ENCODE measurements at regions not wholly inside any gene's neighbourhood (a gene's known extent, or its start where the extent isn't known, plus 50 kb on each side); places are given as distances from the start of the nearest gene placed in this dataset.
A peak's percentile ranks its signal among the peaks of the same experiment; 100 is the strongest.

DNA sequence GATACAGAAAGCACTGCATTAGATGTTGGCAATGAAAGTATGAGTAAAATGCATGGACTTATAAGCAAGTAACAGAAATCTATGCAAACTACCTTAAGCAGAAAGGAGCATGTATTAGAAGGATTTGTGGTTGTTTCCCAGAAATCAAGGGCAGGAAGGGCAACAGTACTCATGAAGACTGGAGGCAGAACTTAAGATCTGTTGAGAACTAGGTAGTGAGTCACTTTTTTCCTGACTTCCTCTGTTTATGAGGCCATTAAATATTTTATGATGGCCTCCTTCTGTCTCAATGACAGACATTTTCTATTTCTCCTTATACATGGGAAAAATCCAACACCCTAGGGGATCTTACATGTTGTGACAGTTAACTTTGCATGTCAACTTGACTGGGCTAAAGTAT is 398.2 kb downstream of the MID1IP1 start:
- Mint-ChIP-seq H3K27me3 (no peaks in the 10 kb centered on the region), H3K27ac (peak overlapping the region; percentile 38), H3K36me3 (ENCODE audit: low read depth) (peaks cover 2% of the 10 kb centered on the region), H3K4me1 (ENCODE audit: low read depth) (peaks cover 78% of the 10 kb centered on the region), H3K4me3 (no peak overlapping the region), H3K9me3 (peaks cover 2% of the 10 kb centered on the region)
- CTCF ChIA-PET: no interaction called here
- DNase-seq: no peak
- TF ChIP-seq, protein P1, sequence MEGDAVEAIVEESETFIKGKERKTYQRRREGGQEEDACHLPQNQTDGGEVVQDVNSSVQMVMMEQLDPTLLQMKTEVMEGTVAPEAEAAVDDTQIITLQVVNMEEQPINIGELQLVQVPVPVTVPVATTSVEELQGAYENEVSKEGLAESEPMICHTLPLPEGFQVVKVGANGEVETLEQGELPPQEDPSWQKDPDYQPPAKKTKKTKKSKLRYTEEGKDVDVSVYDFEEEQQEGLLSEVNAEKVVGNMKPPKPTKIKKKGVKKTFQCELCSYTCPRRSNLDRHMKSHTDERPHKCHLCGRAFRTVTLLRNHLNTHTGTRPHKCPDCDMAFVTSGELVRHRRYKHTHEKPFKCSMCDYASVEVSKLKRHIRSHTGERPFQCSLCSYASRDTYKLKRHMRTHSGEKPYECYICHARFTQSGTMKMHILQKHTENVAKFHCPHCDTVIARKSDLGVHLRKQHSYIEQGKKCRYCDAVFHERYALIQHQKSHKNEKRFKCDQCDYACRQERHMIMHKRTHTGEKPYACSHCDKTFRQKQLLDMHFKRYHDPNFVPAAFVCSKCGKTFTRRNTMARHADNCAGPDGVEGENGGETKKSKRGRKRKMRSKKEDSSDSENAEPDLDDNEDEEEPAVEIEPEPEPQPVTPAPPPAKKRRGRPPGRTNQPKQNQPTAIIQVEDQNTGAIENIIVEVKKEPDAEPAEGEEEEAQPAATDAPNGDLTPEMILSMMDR (IDR thresholded peaks at IDR 0.05): no peak
- intact Hi-C loops (cut with micrococcal nuclease): loop anchor here (10.0 kb wide), 1 partner anchor 65 kb away; no protein-coding TSS in a partner anchor
- ATAC-seq: no peak
- POLR2A ChIA-PET: no interaction called here

GRCh38 chrX:39201305-39201990 is 400.2 kb downstream of the MID1IP1 start:
- peaks cover 81% of the 10 kb centered on the region for H3K4me1 Mint-ChIP-seq (ENCODE audit: low read depth)
- H3K4me3 Mint-ChIP-seq: no peak overlapping the region

DNA sequence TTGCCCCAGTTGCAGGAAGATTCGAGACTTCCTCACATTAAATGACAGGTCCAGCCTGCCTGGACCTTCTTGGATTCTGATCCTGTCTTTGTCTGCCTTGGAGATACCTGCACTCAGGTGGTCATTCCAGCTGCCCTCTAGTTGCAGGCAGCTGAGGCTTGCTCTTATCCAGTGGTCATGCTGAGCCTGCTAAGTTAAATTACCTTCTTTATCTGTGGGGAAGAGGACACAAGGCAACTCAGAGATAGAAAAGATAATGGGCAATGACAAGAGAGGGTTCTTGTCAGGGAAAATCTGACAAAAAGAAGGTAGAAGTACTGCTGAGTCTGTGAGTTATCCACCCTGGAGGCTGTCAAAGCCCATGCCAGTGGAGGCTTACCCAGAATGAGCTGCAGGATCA is 401.4 kb downstream of the MID1IP1 start:
- POLR2A ChIA-PET: no interaction called here
- ATAC-seq (no peak), DNase-seq (no peak)
- H3K27ac Mint-ChIP-seq: no peak overlapping the region
- H3K27me3 Mint-ChIP-seq: no peaks in the 10 kb centered on the region
- intact Hi-C loops (cut with micrococcal nuclease): no loop called here
- H3K4me1 Mint-ChIP-seq (ENCODE audit: low read depth): peaks cover 69% of the 10 kb centered on the region
- TF ChIP-seq, protein P1 (IDR thresholded peaks at IDR 0.05): no peak
- H3K4me3 Mint-ChIP-seq: no peak overlapping the region
- H3K9me3 Mint-ChIP-seq: peaks cover 2% of the 10 kb centered on the region
- CTCF ChIA-PET: no interaction called here
- H3K36me3 Mint-ChIP-seq (ENCODE audit: low read depth): peaks cover 2% of the 10 kb centered on the region

More at GRCh38 chrX:39201305-39201990, 400.2 kb downstream of the MID1IP1 start:
- ChIA-PET POLR2A (no interaction called here), CTCF (no interaction called here)
- DNase-seq (peak; percentile 26), ATAC-seq (peak; percentile 23)
- Mint-ChIP-seq H3K9me3 (peaks cover 2% of the 10 kb centered on the region), H3K27ac (no peak overlapping the region), H3K36me3 (ENCODE audit: low read depth) (peaks cover 2% of the 10 kb centered on the region), H3K27me3 (no peaks in the 10 kb centered on the region)
- TF ChIP-seq, protein P1 (IDR thresholded peaks at IDR 0.05): no peak
- intact Hi-C loops (cut with micrococcal nuclease): no loop called here

DNA sequence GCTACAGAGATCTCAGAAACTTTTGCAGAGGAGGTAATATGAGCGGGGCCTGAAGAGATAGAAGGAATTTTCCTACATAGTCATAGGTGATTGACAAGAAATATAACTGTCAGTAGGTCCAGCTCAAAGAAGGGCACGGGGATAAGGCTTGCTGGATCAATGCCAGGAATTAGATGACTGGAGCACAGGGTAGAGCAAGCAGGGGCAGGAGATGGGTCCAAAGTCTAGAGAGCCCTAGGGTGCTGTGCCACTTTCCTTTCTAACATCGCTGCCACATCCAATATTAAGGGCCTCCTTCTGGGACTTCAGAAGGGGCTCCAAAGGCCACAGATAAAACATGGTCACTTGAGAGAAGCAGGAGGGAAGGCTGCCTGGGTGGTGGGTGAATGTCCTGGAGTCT is 402.2 kb downstream of the MID1IP1 start:
- ATAC-seq: no peak
- POLR2A ChIA-PET: interaction anchor here (0.7 kb wide), 1 partner anchor 134 kb away, joined by 3 read pairs; no protein-coding TSS in a partner anchor
- H3K9me3 Mint-ChIP-seq: peaks cover 2% of the 10 kb centered on the region
- peaks cover 2% of the 10 kb centered on the region for H3K36me3 Mint-ChIP-seq (ENCODE audit: low read depth)
- intact Hi-C loops (cut with micrococcal nuclease): no loop called here
- H3K27me3 Mint-ChIP-seq: no peaks in the 10 kb centered on the region
- CTCF ChIA-PET: interaction anchor here (0.5 kb wide), 1 partner anchor 150 kb away, joined by 3 read pairs; no protein-coding TSS in a partner anchor
- no peak overlapping the region for H3K27ac Mint-ChIP-seq
- no peak overlapping the region for H3K4me3 Mint-ChIP-seq
- TF ChIP-seq, protein P1 (IDR thresholded peaks at IDR 0.05): no peak
- no peak for DNase-seq
- peaks cover 66% of the 10 kb centered on the region for H3K4me1 Mint-ChIP-seq (ENCODE audit: low read depth)

DNA sequence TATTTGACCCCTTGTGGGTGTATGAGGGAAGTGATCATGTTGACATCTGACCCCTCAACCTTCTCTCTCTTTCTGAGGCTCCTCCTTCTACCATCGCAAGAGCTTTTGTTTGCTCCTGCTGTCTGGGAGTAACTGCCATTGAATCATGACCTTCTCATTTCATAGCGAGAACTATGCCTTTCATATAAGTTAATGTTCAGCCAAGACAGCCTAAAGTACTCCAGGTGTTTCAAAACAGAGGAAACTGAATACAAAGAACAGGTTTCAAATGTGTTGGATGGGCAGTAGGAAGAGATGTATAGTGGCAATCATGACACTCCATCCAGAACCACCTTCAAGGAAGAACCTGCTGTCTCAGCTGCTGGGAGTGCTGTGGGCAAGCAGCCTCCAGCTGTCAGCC is 403.1 kb downstream of the MID1IP1 start:
- ATAC-seq: no peak
- Mint-ChIP-seq H3K27me3 (no peaks in the 10 kb centered on the region), H3K4me1 (ENCODE audit: low read depth) (peaks cover 62% of the 10 kb centered on the region), H3K4me3 (no peak overlapping the region), H3K36me3 (ENCODE audit: low read depth) (peaks cover 2% of the 10 kb centered on the region), H3K27ac (peak overlapping the region; percentile 89), H3K9me3 (peaks cover 2% of the 10 kb centered on the region)
- intact Hi-C loops (cut with micrococcal nuclease): no loop called here
- CTCF ChIA-PET: interaction anchor here (0.5 kb wide), 1 partner anchor 149 kb away, joined by 3 read pairs; no protein-coding TSS in a partner anchor
- POLR2A ChIA-PET: interaction anchor here (0.7 to 1.2 kb wide), 2 partner anchors 126 to 133 kb away, joined by 3 to 4 read pairs; no protein-coding TSS in a partner anchor
- TF ChIP-seq, protein P1 (IDR thresholded peaks at IDR 0.05): no peak
- DNase-seq: no peak
